ENCODE measurements at regions not wholly inside any gene's neighbourhood (a gene's known extent, or its start where the extent isn't known, plus 50 kb on each side); places are given as distances from the start of the nearest gene placed in this dataset.
"Not testable (repeated sequence)": the region's sequence is repeated elsewhere in the genome, so short reads cannot be mapped to it uniquely, and the experiment has no call there.

DNA sequence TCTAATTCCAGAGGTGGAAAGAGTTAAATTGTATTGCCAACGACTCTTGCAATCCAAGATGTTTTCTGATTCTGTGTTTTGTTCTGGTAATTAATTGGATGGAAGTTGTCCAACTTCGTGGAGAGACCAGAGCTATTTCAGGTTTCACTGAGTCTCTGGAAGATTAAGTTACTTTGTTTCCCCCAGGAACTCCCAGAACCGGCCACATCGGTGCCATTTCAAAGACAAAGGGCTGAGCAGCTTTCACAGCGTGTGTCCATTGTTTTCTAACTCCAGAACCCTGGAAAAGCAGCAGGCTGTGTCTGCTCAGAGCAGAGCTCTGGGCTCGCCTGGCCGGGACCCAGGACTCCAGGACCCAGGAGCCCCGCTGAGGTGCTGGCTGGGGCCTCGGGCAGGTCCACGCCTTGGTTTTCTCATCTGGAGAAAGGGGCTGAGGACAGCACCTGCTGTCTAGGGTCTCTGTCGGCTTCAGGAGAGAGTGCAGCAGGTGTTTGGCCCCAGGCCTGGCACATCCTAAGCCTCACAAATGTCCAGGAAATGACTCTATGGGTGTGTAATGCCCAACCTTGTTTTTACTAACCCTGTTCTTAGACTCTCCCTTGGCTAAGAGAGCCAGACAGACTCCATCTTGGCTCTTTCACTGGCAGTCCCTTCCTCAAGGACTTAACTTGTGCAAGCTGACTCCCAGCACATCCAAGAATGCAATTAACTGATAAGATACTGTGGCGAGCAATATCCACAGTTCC, 86.0 kb upstream of the SFSWAP start:
- H3K27me3 ChIP-seq (ENCODE audit: insufficient read depth, low read length); H3K36me3 ChIP-seq (ENCODE audit: insufficient read depth, low read length); H3K9me3 ChIP-seq (ENCODE audit: low read length); H2AFZ ChIP-seq (ENCODE audit: low read depth, low read length); H3K4me3 ChIP-seq (ENCODE audit: low read length): not testable (repeated sequence)
- peaks cover 20% of the 10 kb centered on the region for H3K4me1 ChIP-seq (ENCODE audit: insufficient read depth, low read length)

DNA sequence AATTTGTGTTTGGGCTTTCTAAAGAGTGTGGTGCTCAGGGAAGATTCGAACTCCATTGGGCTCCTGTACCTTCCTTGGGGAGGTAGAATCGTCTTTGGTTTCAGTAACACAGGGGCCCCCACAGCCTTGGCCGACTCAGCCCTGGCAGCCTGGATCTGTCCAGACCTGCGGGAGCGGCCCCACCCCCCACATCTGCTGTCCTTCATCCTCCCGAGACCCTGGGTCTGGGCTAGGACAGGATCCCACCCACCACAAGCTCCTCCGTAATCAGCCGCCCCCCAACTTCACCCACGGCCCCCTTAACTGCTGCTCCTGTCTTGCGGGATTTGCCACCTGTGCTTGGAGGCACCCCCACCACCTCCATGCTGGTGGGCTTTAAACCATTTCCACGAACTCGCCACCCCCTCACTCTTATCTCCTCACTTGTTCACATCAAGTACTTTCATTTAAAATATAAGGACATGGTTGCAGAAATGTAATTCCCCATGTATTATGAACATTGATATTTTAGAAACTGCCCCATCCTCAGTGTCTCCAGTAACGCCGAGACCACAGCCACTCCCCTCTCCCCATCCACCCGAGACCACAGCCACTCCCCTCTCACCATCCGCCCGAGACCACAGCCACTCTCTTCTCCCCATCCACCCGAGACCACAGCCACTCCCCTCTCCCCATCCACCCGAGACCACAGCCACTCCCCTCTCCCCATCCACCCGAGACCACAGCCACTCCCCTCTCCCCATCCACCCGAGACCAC, 84.7 kb upstream of the SFSWAP start:
- H3K36me3 ChIP-seq (ENCODE audit: insufficient read depth, low read length); H2AFZ ChIP-seq (ENCODE audit: low read depth, low read length); H3K9me3 ChIP-seq (ENCODE audit: low read length); H3K27me3 ChIP-seq (ENCODE audit: insufficient read depth, low read length); H3K4me3 ChIP-seq (ENCODE audit: low read length): not testable (repeated sequence)
- H3K4me1 ChIP-seq (ENCODE audit: insufficient read depth, low read length): peaks cover 15% of the 10 kb centered on the region

DNA sequence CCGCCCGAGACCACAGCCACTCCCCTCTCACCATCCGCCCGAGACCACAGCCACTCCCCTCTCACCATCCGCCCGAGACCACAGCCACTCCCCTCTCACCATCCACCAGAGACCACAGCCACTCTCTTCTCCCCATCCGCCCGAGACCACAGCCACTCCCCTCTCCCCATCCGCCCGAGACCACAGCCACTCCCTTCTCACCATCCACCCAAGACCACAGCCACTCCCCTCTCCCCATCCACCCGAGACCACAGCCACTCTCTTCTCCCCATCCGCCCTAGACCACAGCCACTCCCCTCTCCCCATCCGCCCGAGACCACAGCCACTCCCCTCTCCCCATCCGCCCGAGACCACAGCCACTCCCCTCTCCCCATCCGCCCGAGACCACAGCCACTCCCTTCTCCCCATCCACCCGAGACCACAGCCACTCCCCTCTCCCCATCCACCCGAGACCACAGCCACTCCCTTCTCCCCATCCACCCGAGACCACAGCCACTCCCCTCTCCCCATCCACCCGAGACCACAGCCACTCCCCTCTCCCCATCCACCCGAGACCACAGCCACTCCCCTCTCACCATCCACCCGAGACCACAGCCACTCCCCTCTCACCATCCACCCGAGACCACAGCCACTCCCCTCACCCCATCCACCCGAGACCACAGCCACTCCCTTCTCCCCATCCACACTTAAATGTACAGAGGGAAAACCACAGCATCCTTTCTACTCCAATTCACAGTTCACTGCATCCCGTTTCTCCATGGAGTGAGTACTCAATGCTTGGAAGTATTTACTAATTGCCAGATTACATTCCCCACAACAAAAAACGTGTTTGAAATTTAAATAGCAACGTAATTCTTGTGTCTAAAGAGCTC, 83.5 kb upstream of the SFSWAP start:
- not testable (repeated sequence) for H3K9me3 ChIP-seq (ENCODE audit: low read length); H2AFZ ChIP-seq (ENCODE audit: low read depth, low read length); H3K4me1 ChIP-seq (ENCODE audit: insufficient read depth, low read length); H3K4me3 ChIP-seq (ENCODE audit: low read length); H3K27me3 ChIP-seq (ENCODE audit: insufficient read depth, low read length); H3K36me3 ChIP-seq (ENCODE audit: insufficient read depth, low read length)

DNA sequence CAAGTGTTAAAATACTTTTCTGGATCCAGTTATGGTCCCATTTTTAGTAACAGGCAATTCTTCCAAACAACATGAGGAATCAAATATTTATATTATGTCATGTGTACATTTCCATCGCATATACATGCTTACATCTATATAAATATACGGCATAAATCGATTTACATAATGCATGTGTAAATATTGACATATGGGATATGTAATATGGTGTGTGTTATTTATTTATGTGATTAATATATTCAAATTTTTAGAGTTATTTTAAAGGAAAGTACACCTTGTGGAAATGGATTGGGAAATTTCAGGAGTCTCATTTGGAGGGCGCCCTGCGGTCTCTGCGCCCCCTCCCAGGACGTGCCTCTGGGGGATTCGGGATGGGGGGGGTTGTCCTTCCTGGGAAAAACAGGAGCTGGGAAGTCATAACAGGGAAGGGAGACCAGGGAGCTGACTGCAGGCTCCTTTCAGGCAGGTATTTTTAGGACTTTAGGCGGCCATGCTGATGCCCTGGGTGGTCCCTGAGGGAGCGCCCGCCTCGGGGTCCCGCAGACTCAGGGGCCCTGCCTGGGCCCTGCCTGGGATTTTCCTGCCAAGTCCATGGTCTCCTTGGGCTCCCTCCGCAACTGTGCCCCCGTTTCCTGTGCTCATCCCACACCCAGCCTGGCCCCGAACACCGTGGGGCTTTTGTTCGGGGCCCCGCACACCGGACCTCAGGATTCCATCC, 82.7 kb upstream of the SFSWAP start:
- no peaks in the 10 kb centered on the region for H3K27me3 ChIP-seq (ENCODE audit: insufficient read depth, low read length)
- H2AFZ ChIP-seq (ENCODE audit: low read depth, low read length): no peak overlapping the region
- H3K4me1 ChIP-seq (ENCODE audit: insufficient read depth, low read length): peaks cover 7% of the 10 kb centered on the region
- no peaks in the 10 kb centered on the region for H3K36me3 ChIP-seq (ENCODE audit: insufficient read depth, low read length)
- H3K9me3 ChIP-seq (ENCODE audit: low read length): no peaks in the 10 kb centered on the region
- no peak overlapping the region for H3K4me3 ChIP-seq (ENCODE audit: low read length)

DNA sequence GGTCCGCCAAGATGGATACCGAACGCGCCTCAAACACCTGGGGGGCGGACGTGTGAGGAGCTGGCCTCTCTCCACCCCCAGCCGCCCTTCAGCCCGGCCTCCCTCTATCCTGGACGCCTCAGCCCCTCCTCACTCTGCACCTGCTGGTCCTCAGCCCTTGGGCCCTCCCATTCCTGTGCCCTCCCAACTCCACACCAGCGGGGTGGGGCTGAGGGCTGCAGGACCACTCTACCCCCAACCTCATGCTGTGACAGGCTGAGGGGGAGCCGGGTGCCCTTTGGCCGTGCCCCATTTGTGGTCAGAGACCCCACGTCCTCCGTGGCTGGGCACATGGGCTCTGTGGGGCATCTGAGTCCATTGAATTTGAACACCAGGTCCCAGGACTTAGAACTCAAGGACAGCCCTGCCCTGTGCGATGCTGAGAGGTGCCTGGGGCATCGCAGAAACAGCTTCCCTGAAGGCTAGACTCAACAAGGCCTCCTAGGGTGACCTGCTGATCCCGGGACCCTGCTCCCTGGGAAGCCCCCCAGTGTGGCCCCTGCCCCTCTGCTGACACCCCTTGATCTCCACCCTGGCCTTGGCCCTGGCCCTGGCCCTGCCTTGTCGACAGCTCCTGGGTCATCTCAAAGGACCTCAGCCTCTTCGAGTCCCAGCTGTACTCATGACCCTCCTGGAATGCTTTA, 82.0 kb upstream of the SFSWAP start:
- Histone ChIP-seq H2AFZ (ENCODE audit: low read depth, low read length) (no peak overlapping the region), H3K4me3 (ENCODE audit: low read length) (no peak overlapping the region), H3K4me1 (ENCODE audit: insufficient read depth, low read length) (peaks cover 13% of the 10 kb centered on the region)

DNA sequence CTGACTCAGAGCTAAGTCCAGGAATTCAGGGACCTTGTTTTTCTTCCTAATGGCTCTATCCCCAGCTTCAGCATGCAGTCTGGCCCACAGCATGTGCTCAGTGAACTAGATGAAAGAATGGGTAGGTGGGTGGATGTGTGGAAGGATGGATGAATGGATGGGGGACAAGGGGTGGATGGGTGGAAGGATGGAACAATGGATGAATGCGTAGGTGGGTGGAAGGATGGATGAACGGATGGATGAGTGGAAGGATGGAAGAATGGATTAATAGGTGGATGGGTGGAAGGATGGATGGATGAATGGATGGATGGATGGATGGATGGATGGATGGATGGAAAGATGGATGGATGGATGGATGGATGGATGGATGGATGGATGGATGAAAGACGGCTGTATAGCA, 79.7 kb upstream of the SFSWAP start:
- no peak overlapping the region for H3K4me3 ChIP-seq (ENCODE audit: low read length)
- H3K9me3 ChIP-seq (ENCODE audit: low read length): no peaks in the 10 kb centered on the region
- H2AFZ ChIP-seq (ENCODE audit: low read depth, low read length): no peak overlapping the region
- no peaks in the 10 kb centered on the region for H3K36me3 ChIP-seq (ENCODE audit: insufficient read depth, low read length)
- peaks cover 16% of the 10 kb centered on the region for H3K4me1 ChIP-seq (ENCODE audit: insufficient read depth, low read length)
- H3K27me3 ChIP-seq (ENCODE audit: insufficient read depth, low read length): no peaks in the 10 kb centered on the region

More for the DNA sequence above, 82.0 kb upstream of the SFSWAP start:
- no peaks in the 10 kb centered on the region for H3K27me3 ChIP-seq (ENCODE audit: insufficient read depth, low read length)
- no peaks in the 10 kb centered on the region for H3K9me3 ChIP-seq (ENCODE audit: low read length)
- H3K36me3 ChIP-seq (ENCODE audit: insufficient read depth, low read length): no peaks in the 10 kb centered on the region

DNA sequence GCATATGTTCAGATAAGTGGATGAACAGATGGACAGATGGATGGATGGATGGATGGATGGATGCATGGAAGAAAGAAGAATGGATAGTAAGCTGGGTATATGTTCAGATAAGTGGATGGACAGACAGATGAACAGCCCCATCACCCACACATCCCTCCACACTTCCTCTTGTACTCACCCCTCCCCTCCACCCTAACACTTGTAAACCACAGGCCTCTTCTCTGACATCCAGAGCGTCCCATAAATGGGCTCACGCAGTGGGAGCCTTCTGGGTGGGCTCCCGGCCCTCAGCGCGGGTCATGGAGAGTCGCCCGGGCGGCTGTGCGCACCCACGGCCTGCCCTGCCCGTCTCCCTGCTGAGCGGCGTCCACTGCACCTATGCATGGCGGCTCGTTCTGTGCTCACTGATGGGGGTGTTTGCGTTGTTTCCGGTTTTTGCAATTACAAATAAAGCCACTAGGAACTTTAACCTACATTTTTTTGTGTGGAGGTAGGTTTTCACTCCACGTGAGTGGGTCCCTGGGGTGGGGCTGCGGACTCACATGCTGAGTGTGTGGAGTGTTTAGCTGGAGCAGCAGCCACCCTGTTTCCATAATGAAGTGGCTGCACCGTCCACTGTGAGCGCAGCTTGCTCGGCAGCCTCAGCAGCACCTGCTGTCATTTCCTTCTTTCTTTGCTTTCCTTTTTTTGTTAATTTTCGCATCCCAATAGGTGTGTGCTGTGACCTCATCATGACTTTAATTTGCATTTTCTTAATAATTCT, 78.8 kb upstream of the SFSWAP start:
- H3K36me3 ChIP-seq (ENCODE audit: insufficient read depth, low read length); H3K4me3 ChIP-seq (ENCODE audit: low read length); H3K9me3 ChIP-seq (ENCODE audit: low read length); H2AFZ ChIP-seq (ENCODE audit: low read depth, low read length); H3K27me3 ChIP-seq (ENCODE audit: insufficient read depth, low read length): not testable (repeated sequence)
- peaks cover 16% of the 10 kb centered on the region for H3K4me1 ChIP-seq (ENCODE audit: insufficient read depth, low read length)

DNA sequence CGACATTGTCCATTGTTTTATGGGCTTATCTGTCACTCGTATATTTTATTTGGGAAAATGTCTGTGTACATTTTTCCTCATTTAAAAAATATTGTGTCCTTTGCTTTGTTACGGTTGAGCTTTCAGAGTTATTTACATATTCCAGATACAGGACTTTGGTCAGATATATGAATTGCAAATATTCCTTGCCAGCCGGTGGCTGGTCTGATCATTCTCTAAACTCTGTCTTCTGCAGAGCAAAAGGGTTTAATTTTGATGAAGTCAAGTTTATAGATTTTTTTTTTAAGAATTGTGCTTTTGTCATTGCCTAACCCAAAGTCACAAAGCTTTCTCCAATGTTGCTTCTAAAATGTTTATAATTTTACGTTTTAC, 78.3 kb upstream of the SFSWAP start:
- peaks cover 16% of the 10 kb centered on the region for H3K4me1 ChIP-seq (ENCODE audit: insufficient read depth, low read length)
- not testable (repeated sequence) for H3K9me3 ChIP-seq (ENCODE audit: low read length); H3K27me3 ChIP-seq (ENCODE audit: insufficient read depth, low read length); H2AFZ ChIP-seq (ENCODE audit: low read depth, low read length); H3K36me3 ChIP-seq (ENCODE audit: insufficient read depth, low read length); H3K4me3 ChIP-seq (ENCODE audit: low read length)

DNA sequence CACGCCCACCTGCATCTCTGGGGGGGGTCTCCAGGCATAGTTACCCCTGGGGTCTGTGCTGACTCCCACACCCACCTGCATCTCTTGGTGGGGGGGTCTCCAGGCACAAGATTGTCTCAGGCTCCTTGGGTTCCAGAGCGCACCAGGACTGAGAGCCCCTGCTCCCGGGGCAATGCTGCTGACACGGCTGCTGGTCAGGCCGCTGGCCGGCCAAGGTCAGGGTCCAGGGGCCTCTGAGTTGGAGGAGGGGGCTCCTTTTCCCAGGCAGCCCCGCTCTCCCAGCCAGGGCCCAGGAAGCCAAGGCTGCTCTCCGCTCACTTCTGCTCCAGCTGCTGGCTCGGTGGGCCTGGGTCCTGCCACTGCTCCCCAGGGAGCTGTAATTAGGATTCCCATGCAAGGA, 77.3 kb upstream of the SFSWAP start:
- H3K4me1 ChIP-seq (ENCODE audit: insufficient read depth, low read length): peaks cover 16% of the 10 kb centered on the region
- not testable (repeated sequence) for H3K36me3 ChIP-seq (ENCODE audit: insufficient read depth, low read length); H2AFZ ChIP-seq (ENCODE audit: low read depth, low read length); H3K27me3 ChIP-seq (ENCODE audit: insufficient read depth, low read length); H3K4me3 ChIP-seq (ENCODE audit: low read length); H3K9me3 ChIP-seq (ENCODE audit: low read length)

DNA sequence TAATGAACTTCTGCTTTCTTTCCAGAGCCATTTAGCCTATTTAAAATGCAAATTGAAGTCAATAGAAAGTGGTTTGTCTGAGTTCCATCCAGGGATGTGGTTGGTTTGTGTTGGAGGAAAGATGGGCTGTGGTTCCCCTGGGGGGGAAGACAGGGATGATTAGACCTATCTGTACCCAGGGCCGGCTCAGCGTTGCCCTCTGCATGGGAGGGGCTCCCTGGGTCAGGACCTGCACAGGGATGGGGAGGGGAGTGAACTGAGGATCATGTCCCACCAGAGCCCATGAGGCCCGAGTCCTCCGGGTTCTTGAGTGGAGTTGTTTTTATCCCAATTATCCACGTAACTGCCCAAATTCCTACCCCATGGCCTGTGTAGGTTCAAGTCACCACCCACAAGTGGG, 76.9 kb upstream of the SFSWAP start:
- Histone ChIP-seq H2AFZ (ENCODE audit: low read depth, low read length) (no peak overlapping the region), H3K9me3 (ENCODE audit: low read length) (no peaks in the 10 kb centered on the region), H3K4me1 (ENCODE audit: insufficient read depth, low read length) (peaks cover 16% of the 10 kb centered on the region), H3K4me3 (ENCODE audit: low read length) (no peak overlapping the region), H3K27me3 (ENCODE audit: insufficient read depth, low read length) (no peaks in the 10 kb centered on the region), H3K36me3 (ENCODE audit: insufficient read depth, low read length) (no peaks in the 10 kb centered on the region)

DNA sequence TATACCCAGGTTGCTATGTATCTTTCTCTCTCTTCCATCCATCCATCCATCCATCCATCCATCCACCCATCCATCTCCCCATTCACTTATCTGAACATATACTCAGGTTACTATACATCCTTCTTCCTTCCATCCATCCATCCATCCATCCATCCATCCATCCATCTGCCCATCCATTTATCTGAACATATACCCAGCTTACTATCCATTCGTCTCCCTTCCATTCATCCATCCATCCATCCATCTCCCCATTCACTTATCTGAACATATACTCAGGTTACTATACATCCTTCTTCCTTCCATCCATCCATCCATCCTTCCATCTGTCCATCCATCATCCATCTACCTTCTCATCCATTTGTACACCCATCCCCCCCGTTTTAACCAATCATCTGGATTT, 75.9 kb upstream of the SFSWAP start:
- not testable (repeated sequence) for H3K4me3 ChIP-seq (ENCODE audit: low read length); H3K36me3 ChIP-seq (ENCODE audit: insufficient read depth, low read length)

More for the DNA sequence above, 75.9 kb upstream of the SFSWAP start:
- H3K4me1 ChIP-seq (ENCODE audit: insufficient read depth, low read length): peaks cover 16% of the 10 kb centered on the region
- not testable (repeated sequence) for H2AFZ ChIP-seq (ENCODE audit: low read depth, low read length); H3K9me3 ChIP-seq (ENCODE audit: low read length); H3K27me3 ChIP-seq (ENCODE audit: insufficient read depth, low read length)

All from neuron (in vitro differentiated cells).